Immature natural killer cell (primary cell): ENCODE measurements at regions not wholly inside any gene's neighbourhood (a gene's known extent, or its start where the extent isn't known, plus 50 kb on each side); places are given as distances from the start of the nearest gene placed in this dataset.
"Not testable (repeated sequence)": the region's sequence is repeated elsewhere in the genome, so short reads cannot be mapped to it uniquely, and the experiment has no call there.

Experiments
- DNase-seq, 3 donors: peaks; one replicate each; pipeline ENCODE4 v3.0.0; 2022; ENCODE audit warnings: mixed read lengths in 1 of 3
- H3K27ac Mint-ChIP-seq, 6 donors: one replicate each; pipeline ENCODE4 v1.8.0; 2020; ENCODE audit warnings: mixed read lengths in 6 of 6, mild to moderate bottlenecking in 5 of 6, inconsistent platforms in 4 of 6, moderate library complexity in 3 of 6
- H3K27me3 Mint-ChIP-seq, 3 donors: one replicate each; pipeline ENCODE4 v1.8.0; 2020 to 2021; ENCODE audit warnings: low read depth in 3 of 3, mild to moderate bottlenecking in 3 of 3, mixed read lengths in 3 of 3, moderate library complexity in 3 of 3, inconsistent platforms in 1 of 3
- H3K36me3 Mint-ChIP-seq, 3 donors: one replicate each; pipeline ENCODE4 v1.8.0; 2020; ENCODE audit warnings: mixed read lengths in 3 of 3, inconsistent platforms in 2 of 3, mild to moderate bottlenecking in 2 of 3
- H3K4me1 Mint-ChIP-seq, 2 donors: one replicate each; pipeline ENCODE4 v1.8.0; 2020; ENCODE audit warnings: inconsistent platforms in 2 of 2, mild to moderate bottlenecking in 2 of 2, mixed read lengths in 2 of 2, moderate library complexity in 1 of 2
- H3K4me3 Mint-ChIP-seq, 5 donors: one replicate each; pipeline ENCODE4 v1.8.0; 2020; ENCODE audit warnings: mild to moderate bottlenecking in 5 of 5, mixed read lengths in 5 of 5, inconsistent platforms in 3 of 5, moderate library complexity in 3 of 5
- H3K9me3 Mint-ChIP-seq, 6 donors: one replicate each; pipeline ENCODE4 v1.8.0; 2020; ENCODE audit warnings: mild to moderate bottlenecking in 6 of 6, mixed read lengths in 6 of 6, inconsistent platforms in 4 of 6, moderate library complexity in 3 of 6

GRCh38 chr1:96416701-96417444, 304.7 kb upstream of the PTBP2 start:
- Mint-ChIP-seq H3K36me3 (no peaks in the 10 kb centered on the region), H3K9me3 (peaks cover 0 to 26% (median 8%) of the 10 kb centered on the region in 6 donors), H3K27ac (no peak overlapping the region), H3K4me1 (no peaks in the 10 kb centered on the region), H3K27me3 (no peaks in the 10 kb centered on the region), H3K4me3 (no peak overlapping the region)
- no peak for DNase-seq

GRCh38 chr1:96418969-96419368, 302.6 kb upstream of the PTBP2 start:
- H3K4me3 Mint-ChIP-seq: no peak overlapping the region
- no peak for DNase-seq
- peaks cover 0 to 21% (median 4%) of the 10 kb centered on the region in 6 donors for H3K9me3 Mint-ChIP-seq
- H3K27me3 Mint-ChIP-seq: no peaks in the 10 kb centered on the region
- no peak overlapping the region for H3K27ac Mint-ChIP-seq
- H3K36me3 Mint-ChIP-seq: no peaks in the 10 kb centered on the region
- no peaks in the 10 kb centered on the region for H3K4me1 Mint-ChIP-seq

GRCh38 chr1:96424877-96425276, 296.7 kb upstream of the PTBP2 start:
- Mint-ChIP-seq H3K36me3 (no peaks in the 10 kb centered on the region), H3K27ac (no peak overlapping the region), H3K9me3 (peaks cover 0 to 14% (median 3%) of the 10 kb centered on the region in 6 donors), H3K27me3 (no peaks in the 10 kb centered on the region), H3K4me3 (no peak overlapping the region), H3K4me1 (no peaks in the 10 kb centered on the region)
- no peak for DNase-seq

- peaks cover 0 to 18% (median 3%) of the 10 kb centered on the region in 6 donors for H3K9me3 Mint-ChIP-seq
- H3K4me1 Mint-ChIP-seq: no peaks in the 10 kb centered on the region
- H3K27me3 Mint-ChIP-seq: no peaks in the 10 kb centered on the region
- DNase-seq: no peak
- no peak overlapping the region for H3K4me3 Mint-ChIP-seq
- H3K27ac Mint-ChIP-seq: no peak overlapping the region
- H3K36me3 Mint-ChIP-seq: no peaks in the 10 kb centered on the region
These were observed 296.0 kb upstream of the PTBP2 start for GRCh38 chr1:96425382-96426129.

- H3K27ac Mint-ChIP-seq: no peak overlapping the region
- DNase-seq: no peak
These were observed 294.0 kb upstream of the PTBP2 start for GRCh38 chr1:96427616-96428015.

GRCh38 chr1:96445302-96445701, 276.3 kb upstream of the PTBP2 start:
- Mint-ChIP-seq H3K9me3 (peaks cover 6 to 25% (median 12%) of the 10 kb centered on the region in 6 donors), H3K36me3 (no peaks in the 10 kb centered on the region), H3K4me3 (no peak overlapping the region), H3K4me1 (no peaks in the 10 kb centered on the region), H3K27me3 (peaks cover 0 to 2% (median 2%) of the 10 kb centered on the region in 3 donors), H3K27ac (no peak overlapping the region)
- DNase-seq: no peak

More at GRCh38 chr1:96427616-96428015, 294.0 kb upstream of the PTBP2 start:
- Mint-ChIP-seq H3K4me3 (no peak overlapping the region), H3K9me3 (peaks cover 2 to 18% (median 6%) of the 10 kb centered on the region in 6 donors), H3K36me3 (no peaks in the 10 kb centered on the region), H3K27me3 (no peaks in the 10 kb centered on the region), H3K4me1 (no peaks in the 10 kb centered on the region)

- Mint-ChIP-seq H3K27me3 (peaks cover 0 to 2% (median 0%) of the 10 kb centered on the region in 3 donors), H3K4me1 (no peaks in the 10 kb centered on the region), H3K9me3 (peaks cover 4 to 22% (median 10%) of the 10 kb centered on the region in 6 donors), H3K36me3 (peaks cover 0 to 4% (median 3%) of the 10 kb centered on the region in 3 donors), H3K4me3 (no peak overlapping the region), H3K27ac (no peak overlapping the region)
- no peak for DNase-seq
These were observed 257.5 kb upstream of the PTBP2 start for GRCh38 chr1:96464066-96464465.

GRCh38 chr1:96464522-96464921, 257.1 kb upstream of the PTBP2 start:
- DNase-seq: no peak
- Mint-ChIP-seq H3K27me3 (peaks cover 0 to 2% (median 0%) of the 10 kb centered on the region in 3 donors), H3K4me3 (no peak overlapping the region), H3K36me3 (peaks cover 0 to 4% (median 3%) of the 10 kb centered on the region in 3 donors), H3K9me3 (peaks cover 4 to 22% (median 10%) of the 10 kb centered on the region in 6 donors), H3K27ac (no peak overlapping the region), H3K4me1 (no peaks in the 10 kb centered on the region)

GRCh38 chr1:96464991-96465390, 256.6 kb upstream of the PTBP2 start:
- no peak for DNase-seq
- no peaks in the 10 kb centered on the region for H3K4me1 Mint-ChIP-seq
- peaks cover 0 to 2% (median 0%) of the 10 kb centered on the region in 3 donors for H3K27me3 Mint-ChIP-seq
- peaks cover 4 to 22% (median 10%) of the 10 kb centered on the region in 6 donors for H3K9me3 Mint-ChIP-seq
- H3K27ac Mint-ChIP-seq: no peak overlapping the region
- peaks cover 0 to 4% (median 3%) of the 10 kb centered on the region in 3 donors for H3K36me3 Mint-ChIP-seq
- H3K4me3 Mint-ChIP-seq: no peak overlapping the region

GRCh38 chr1:96465441-96465840, 256.1 kb upstream of the PTBP2 start:
- DNase-seq: no peak
- Mint-ChIP-seq H3K9me3 (peaks cover 4 to 20% (median 8%) of the 10 kb centered on the region in 6 donors), H3K36me3 (peaks cover 0 to 4% (median 2%) of the 10 kb centered on the region in 3 donors), H3K4me3 (no peak overlapping the region), H3K27ac (no peak overlapping the region), H3K27me3 (peaks cover 0 to 2% (median 0%) of the 10 kb centered on the region in 3 donors), H3K4me1 (no peaks in the 10 kb centered on the region)

GRCh38 chr1:96466842-96467241, 254.7 kb upstream of the PTBP2 start:
- peaks cover 3 to 28% (median 11%) of the 10 kb centered on the region in 6 donors for H3K9me3 Mint-ChIP-seq
- peaks cover 0 to 2% (median 0%) of the 10 kb centered on the region in 3 donors for H3K27me3 Mint-ChIP-seq
- H3K4me1 Mint-ChIP-seq: no peaks in the 10 kb centered on the region
- DNase-seq: no peak
- H3K27ac Mint-ChIP-seq: no peak overlapping the region
- H3K36me3 Mint-ChIP-seq: peaks cover 0 to 4% (median 0%) of the 10 kb centered on the region in 3 donors
- H3K4me3 Mint-ChIP-seq: no peak overlapping the region

GRCh38 chr1:96469726-96470125, 251.9 kb upstream of the PTBP2 start:
- H3K27me3 Mint-ChIP-seq, DNase-seq, H3K27ac Mint-ChIP-seq, H3K4me3 Mint-ChIP-seq, H3K4me1 Mint-ChIP-seq, H3K36me3 Mint-ChIP-seq: not testable (repeated sequence)
- peaks cover 4 to 38% (median 15%) of the 10 kb centered on the region in 6 donors for H3K9me3 Mint-ChIP-seq

GRCh38 chr1:96472471-96472870, 249.1 kb upstream of the PTBP2 start:
- H3K4me1 Mint-ChIP-seq: no peaks in the 10 kb centered on the region
- H3K4me3 Mint-ChIP-seq: no peak overlapping the region
- H3K36me3 Mint-ChIP-seq: peaks cover 0 to 4% (median 0%) of the 10 kb centered on the region in 3 donors

GRCh38 chr1:96473791-96474434, 247.7 kb upstream of the PTBP2 start:
- H3K36me3 Mint-ChIP-seq: no peaks in the 10 kb centered on the region
- peaks cover 4 to 30% (median 12%) of the 10 kb centered on the region in 6 donors for H3K9me3 Mint-ChIP-seq
- no peak overlapping the region for H3K4me3 Mint-ChIP-seq
- H3K4me1 Mint-ChIP-seq: no peaks in the 10 kb centered on the region
- no peak for DNase-seq
- peaks cover 0 to 3% (median 2%) of the 10 kb centered on the region in 3 donors for H3K27me3 Mint-ChIP-seq
- no peak overlapping the region for H3K27ac Mint-ChIP-seq

More at GRCh38 chr1:96472471-96472870, 249.1 kb upstream of the PTBP2 start:
- DNase-seq: no peak
- Mint-ChIP-seq H3K27ac (no peak overlapping the region), H3K9me3 (peaks cover 4 to 45% (median 13%) of the 10 kb centered on the region in 6 donors), H3K27me3 (peaks cover 0 to 3% (median 2%) of the 10 kb centered on the region in 3 donors)
